ENCODE measurements at regions not wholly inside any gene's neighbourhood (a gene's known extent, or its start where the extent isn't known, plus 50 kb on each side); places are given as distances from the start of the nearest gene placed in this dataset.

DNA sequence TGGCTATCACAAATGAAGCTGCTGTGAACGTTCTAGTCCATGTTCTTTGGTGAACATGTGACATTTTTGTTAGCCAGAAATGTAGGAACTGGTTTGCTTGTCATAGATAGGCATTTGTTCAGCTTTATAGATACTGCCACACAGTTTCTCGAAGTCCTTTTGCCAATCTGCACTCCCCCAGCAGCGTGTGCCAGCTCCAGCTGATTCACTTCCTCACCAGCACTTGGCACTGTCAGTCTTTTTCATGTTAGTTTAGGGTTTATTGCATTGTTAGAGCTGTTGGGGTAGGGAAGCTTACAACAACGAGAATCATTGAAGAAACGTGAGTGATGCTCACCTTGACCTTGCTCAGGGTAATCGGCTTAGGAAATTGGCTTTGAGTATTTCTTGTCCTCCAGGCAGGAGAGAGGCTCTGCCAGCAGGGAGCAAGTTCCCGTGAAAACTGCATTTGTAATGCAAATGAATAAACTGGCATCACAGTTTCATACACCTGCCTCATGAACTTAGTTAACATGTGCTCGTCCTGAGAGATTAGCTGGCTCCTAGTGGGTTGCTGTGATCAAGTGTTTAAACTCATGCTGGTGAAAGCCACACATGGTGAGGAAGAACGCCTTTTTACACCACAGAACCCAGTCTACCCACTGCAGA lies 83.9 kb downstream of the ING1 start:
- Histone ChIP-seq H3F3A (ENCODE audit: insufficient read depth, low read length) (no peaks in the 10 kb centered on the region), H3K27me3 (replicated peaks; ENCODE audit: insufficient read depth, low read length) (no peaks in the 10 kb centered on the region), H3K79me2 (ENCODE audit: low read length) (no peaks in the 10 kb centered on the region), H3K27ac (ENCODE audit: low read length) (no peak overlapping the region), H3K36me3 (replicated peaks; ENCODE audit: insufficient read depth, low read length) (no peaks in the 10 kb centered on the region), H2AFZ (ENCODE audit: low read length) (no peak overlapping the region), H4K20me1 (ENCODE audit: insufficient read depth, low read length) (no peaks in the 10 kb centered on the region), H3K9ac (ENCODE audit: low read length) (no peak overlapping the region), H3K9me3 (replicated peaks; ENCODE audit: insufficient read depth, low read length) (no peaks in the 10 kb centered on the region), H3K4me1 (ENCODE audit: low read length) (no peaks in the 10 kb centered on the region), H3K4me3 (ENCODE audit: low read length) (no peak overlapping the region), H3K4me2 (ENCODE audit: low read depth, low read length) (no peak overlapping the region), H3K9me2 (replicated peaks; ENCODE audit: insufficient read depth, low read length) (no peaks in the 10 kb centered on the region)
- TF ChIP-seq EZH2phosphoT487 (IDR thresholded peaks at IDR 0.05; ENCODE audit: low read length) (no peak), EZH2 (optimal IDR thresholded peaks at IDR 0.05; ENCODE audit: low read depth, low read length) (no peak), CTCF (IDR thresholded peaks at IDR 0.05; ENCODE audit: low read length) (no peak)
- DNase-seq: no peak

GRCh38 chr13:110798081-110798994 lies 84.8 kb downstream of the ING1 start:
- Histone ChIP-seq H3K9me2 (replicated peaks; ENCODE audit: insufficient read depth, low read length) (no peaks in the 10 kb centered on the region), H4K20me1 (ENCODE audit: insufficient read depth, low read length) (no peaks in the 10 kb centered on the region), H3F3A (ENCODE audit: insufficient read depth, low read length) (no peaks in the 10 kb centered on the region), H2AFZ (ENCODE audit: low read length) (no peak overlapping the region), H3K4me2 (ENCODE audit: low read depth, low read length) (no peak overlapping the region), H3K4me1 (ENCODE audit: low read length) (no peaks in the 10 kb centered on the region), H3K79me2 (ENCODE audit: low read length) (no peaks in the 10 kb centered on the region), H3K27me3 (replicated peaks; ENCODE audit: insufficient read depth, low read length) (no peaks in the 10 kb centered on the region), H3K36me3 (replicated peaks; ENCODE audit: insufficient read depth, low read length) (no peaks in the 10 kb centered on the region), H3K9ac (ENCODE audit: low read length) (no peak overlapping the region), H3K9me3 (replicated peaks; ENCODE audit: insufficient read depth, low read length) (no peaks in the 10 kb centered on the region), H3K27ac (ENCODE audit: low read length) (no peak overlapping the region), H3K4me3 (ENCODE audit: low read length) (no peak overlapping the region)
- TF ChIP-seq EZH2 (optimal IDR thresholded peaks at IDR 0.05; ENCODE audit: low read depth, low read length): no peak
- no peak for TF ChIP-seq CTCF (IDR thresholded peaks at IDR 0.05; ENCODE audit: low read length)
- no peak for TF ChIP-seq EZH2phosphoT487 (IDR thresholded peaks at IDR 0.05; ENCODE audit: low read length)
- no peak for DNase-seq

- Histone ChIP-seq H3K36me3 (replicated peaks; ENCODE audit: insufficient read depth, low read length) (no peaks in the 10 kb centered on the region), H3K4me1 (ENCODE audit: low read length) (no peaks in the 10 kb centered on the region), H3K27me3 (replicated peaks; ENCODE audit: insufficient read depth, low read length) (no peaks in the 10 kb centered on the region), H3K9ac (ENCODE audit: low read length) (no peak overlapping the region), H4K20me1 (ENCODE audit: insufficient read depth, low read length) (no peaks in the 10 kb centered on the region), H3K4me2 (ENCODE audit: low read depth, low read length) (no peak overlapping the region), H3F3A (ENCODE audit: insufficient read depth, low read length) (no peaks in the 10 kb centered on the region), H3K9me3 (replicated peaks; ENCODE audit: insufficient read depth, low read length) (no peaks in the 10 kb centered on the region), H3K27ac (ENCODE audit: low read length) (no peak overlapping the region), H3K4me3 (ENCODE audit: low read length) (no peak overlapping the region), H3K9me2 (replicated peaks; ENCODE audit: insufficient read depth, low read length) (no peaks in the 10 kb centered on the region), H2AFZ (ENCODE audit: low read length) (no peak overlapping the region), H3K79me2 (ENCODE audit: low read length) (no peaks in the 10 kb centered on the region)
- TF ChIP-seq EZH2 (optimal IDR thresholded peaks at IDR 0.05; ENCODE audit: low read depth, low read length) (no peak), CTCF (IDR thresholded peaks at IDR 0.05; ENCODE audit: low read length) (no peak), EZH2phosphoT487 (IDR thresholded peaks at IDR 0.05; ENCODE audit: low read length) (no peak)
- DNase-seq: no peak
These were observed 86.0 kb downstream of the ING1 start for GRCh38 chr13:110799246-110800236.

Measured in MM.1S (cell line).